AG04449 (cell line): ENCODE measurements at regions not wholly inside any gene's neighbourhood (a gene's known extent, or its start where the extent isn't known, plus 50 kb on each side); places are given as distances from the start of the nearest gene placed in this dataset.

ENCODE experiments used
- CTCF ChIA-PET: fragments of 350-600 bp; formaldehyde crosslinking; extraction: SDS; loops from one replicate; lab custom pipeline; 2021; ENCODE audit warnings: antibody characterized with exemption; lab: Yijun Ruan, JAX
- POLR2A ChIA-PET: fragments of 400-600, 350-600 bp; formaldehyde crosslinking; extraction: SDS; loops from one replicate; lab custom pipeline; 2020; ENCODE audit warnings: antibody characterized with exemption, inconsistent platforms; lab: Yijun Ruan, JAX
- DNase-seq: peaks from one replicate; pipeline ENCODE4 v3.0.0-alpha.2; 2010; ENCODE audit warnings: low read depth, low spot score
- H3K4me3 ChIP-seq: 2 replicates; pipeline ENCODE4 v1.5.1; 2011; ENCODE audit warnings: low read depth, mild to moderate bottlenecking, control low read depth, low read length
- TF ChIP-seq, protein P1 (sequence below): IDR thresholded peaks from one replicate; pipeline ENCODE4 v1.5.1; 2011; ENCODE audit warnings: mild to moderate bottlenecking, moderate library complexity, low read length, control low read depth, inconsistent platforms; ENCODE audit not compliant: insufficient read depth; ENCODE audit errors: missing control alignments

- ChIA-PET POLR2A (no interaction called here), CTCF (no interaction called here)
- DNase-seq = no peak
- TF ChIP-seq, protein P1, sequence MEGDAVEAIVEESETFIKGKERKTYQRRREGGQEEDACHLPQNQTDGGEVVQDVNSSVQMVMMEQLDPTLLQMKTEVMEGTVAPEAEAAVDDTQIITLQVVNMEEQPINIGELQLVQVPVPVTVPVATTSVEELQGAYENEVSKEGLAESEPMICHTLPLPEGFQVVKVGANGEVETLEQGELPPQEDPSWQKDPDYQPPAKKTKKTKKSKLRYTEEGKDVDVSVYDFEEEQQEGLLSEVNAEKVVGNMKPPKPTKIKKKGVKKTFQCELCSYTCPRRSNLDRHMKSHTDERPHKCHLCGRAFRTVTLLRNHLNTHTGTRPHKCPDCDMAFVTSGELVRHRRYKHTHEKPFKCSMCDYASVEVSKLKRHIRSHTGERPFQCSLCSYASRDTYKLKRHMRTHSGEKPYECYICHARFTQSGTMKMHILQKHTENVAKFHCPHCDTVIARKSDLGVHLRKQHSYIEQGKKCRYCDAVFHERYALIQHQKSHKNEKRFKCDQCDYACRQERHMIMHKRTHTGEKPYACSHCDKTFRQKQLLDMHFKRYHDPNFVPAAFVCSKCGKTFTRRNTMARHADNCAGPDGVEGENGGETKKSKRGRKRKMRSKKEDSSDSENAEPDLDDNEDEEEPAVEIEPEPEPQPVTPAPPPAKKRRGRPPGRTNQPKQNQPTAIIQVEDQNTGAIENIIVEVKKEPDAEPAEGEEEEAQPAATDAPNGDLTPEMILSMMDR = no peak
- H3K4me3 ChIP-seq = no peak overlapping the region
These were observed 397.1 kb downstream of the KCNJ3 start for GRCh38 chr2:155095613-155096012.

DNA sequence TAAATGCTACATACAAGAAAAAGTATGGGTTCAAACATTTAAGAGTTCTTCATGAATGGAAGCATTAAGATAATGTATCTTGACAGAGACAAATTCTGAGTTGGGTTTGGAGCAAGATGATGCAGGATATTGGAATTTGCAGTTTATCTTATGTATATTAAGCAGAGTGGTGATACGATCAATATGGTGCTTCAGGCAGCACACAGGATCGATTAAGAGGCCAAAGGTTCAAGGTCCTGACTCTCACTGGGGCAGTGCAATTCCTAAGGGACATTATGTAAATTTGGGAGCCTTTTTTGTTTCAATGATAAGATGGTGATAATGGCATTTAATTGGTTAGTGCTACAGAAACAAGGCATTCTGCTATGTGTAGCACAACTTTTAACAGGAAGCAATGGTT is 381.9 kb downstream of the KCNJ3 start:
- DNase-seq = no peak
- ChIA-PET POLR2A (no interaction called here), CTCF (no interaction called here)
- H3K4me3 ChIP-seq = no peak overlapping the region
- TF ChIP-seq, protein P1 = no peak

GRCh38 chr2:155070489-155070888 is 372.0 kb downstream of the KCNJ3 start:
- TF ChIP-seq, protein P1 = no peak
- H3K4me3 ChIP-seq = no peak overlapping the region
- ChIA-PET CTCF (no interaction called here), POLR2A (no interaction called here)
- DNase-seq = no peak

DNA sequence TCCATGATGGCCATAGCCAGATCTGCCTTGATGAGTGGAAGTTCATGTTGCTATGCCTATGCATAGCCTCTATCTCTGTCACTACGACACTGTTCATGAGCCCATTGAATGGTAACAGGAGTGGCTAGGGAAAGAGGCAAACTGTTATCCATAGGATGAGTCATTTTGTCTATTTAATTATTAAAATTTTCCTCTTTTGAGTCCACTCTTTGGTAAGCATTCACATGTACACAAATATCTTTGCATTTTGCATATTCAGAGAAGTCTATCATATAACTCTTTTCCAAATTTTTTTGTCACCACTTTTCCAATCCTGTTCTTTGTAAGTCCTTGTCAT is 364.4 kb downstream of the KCNJ3 start:
- DNase-seq = no peak
- H3K4me3 ChIP-seq = no peak overlapping the region
- TF ChIP-seq, protein P1 = no peak
- POLR2A ChIA-PET = no interaction called here
- CTCF ChIA-PET = no interaction called here

DNA sequence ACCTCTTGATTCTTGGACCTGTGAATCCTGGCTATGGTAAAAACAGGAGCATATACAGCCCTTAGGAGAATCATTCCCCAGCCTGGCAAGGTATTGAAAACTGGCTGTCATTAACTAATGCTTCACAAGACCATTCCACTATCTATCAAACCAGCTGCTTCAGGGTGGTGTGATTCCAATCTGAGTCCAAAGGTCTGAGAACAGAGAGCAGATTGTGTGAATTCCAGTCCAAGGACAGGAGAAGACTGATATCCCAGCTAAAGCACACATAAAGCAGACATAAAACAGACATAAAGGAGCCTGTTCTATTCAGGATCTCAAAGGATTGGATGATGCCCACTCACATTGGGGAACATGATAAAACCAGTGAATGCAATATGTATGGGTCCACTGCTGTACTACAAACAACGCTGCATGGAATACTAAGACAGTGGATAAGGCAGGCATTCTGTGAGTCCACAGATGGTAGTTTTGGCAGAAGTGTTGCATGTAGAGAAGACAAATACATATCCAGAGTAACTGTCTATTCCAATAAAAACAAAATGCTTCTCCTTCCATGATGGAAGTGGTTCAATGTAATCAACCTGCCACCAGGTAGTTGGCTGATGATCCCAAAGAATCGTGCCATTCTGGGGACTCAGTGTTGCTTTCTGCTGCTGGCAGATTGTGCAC is 363.9 kb downstream of the KCNJ3 start:
- DNase-seq = no peak
- ChIA-PET CTCF (no interaction called here), POLR2A (no interaction called here)
- TF ChIP-seq, protein P1 = no peak
- no peak overlapping the region for H3K4me3 ChIP-seq

DNA sequence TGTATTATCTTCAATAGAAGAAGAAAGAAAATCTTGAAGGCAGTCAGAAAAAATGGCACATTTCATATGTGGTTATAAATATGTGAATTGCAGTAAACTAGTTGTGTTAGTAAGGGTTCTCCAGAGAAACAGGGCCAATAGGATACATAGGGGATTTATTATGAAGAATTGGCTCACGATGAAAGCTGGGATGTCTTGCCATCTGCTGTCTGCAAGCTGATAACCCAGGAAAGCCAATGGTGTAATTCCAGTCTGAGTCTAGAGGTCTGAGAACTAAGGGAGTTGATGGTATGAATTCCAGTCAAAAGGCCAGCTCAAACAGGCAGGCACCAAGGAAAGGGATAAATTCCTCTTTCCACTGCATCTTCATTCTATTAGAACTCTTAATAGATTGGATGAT is 362.4 kb downstream of the KCNJ3 start:
- CTCF ChIA-PET = no interaction called here
- DNase-seq = no peak
- POLR2A ChIA-PET = no interaction called here
- TF ChIP-seq, protein P1 = no peak
- H3K4me3 ChIP-seq = no peak overlapping the region
